Stimulated activated CD4-positive, alpha-beta T cell treated with anti-CD3 and anti-CD28 coated beads, Interleukin-15, amount 100 ng/mL, for 48 hours (primary cell): ENCODE measurements at regions not wholly inside any gene's neighbourhood (a gene's known extent, or its start where the extent isn't known, plus 50 kb on each side); places are given as distances from the start of the nearest gene placed in this dataset.
A peak's percentile ranks its signal among the peaks of the same experiment; 100 is the strongest.

Experiments used
- DNase-seq, 2 donors: peaks; one replicate each; pipeline ENCODE4 v3.0.0-alpha.2; 2020; ENCODE audit warnings: low read depth in 2 of 2

DNA sequence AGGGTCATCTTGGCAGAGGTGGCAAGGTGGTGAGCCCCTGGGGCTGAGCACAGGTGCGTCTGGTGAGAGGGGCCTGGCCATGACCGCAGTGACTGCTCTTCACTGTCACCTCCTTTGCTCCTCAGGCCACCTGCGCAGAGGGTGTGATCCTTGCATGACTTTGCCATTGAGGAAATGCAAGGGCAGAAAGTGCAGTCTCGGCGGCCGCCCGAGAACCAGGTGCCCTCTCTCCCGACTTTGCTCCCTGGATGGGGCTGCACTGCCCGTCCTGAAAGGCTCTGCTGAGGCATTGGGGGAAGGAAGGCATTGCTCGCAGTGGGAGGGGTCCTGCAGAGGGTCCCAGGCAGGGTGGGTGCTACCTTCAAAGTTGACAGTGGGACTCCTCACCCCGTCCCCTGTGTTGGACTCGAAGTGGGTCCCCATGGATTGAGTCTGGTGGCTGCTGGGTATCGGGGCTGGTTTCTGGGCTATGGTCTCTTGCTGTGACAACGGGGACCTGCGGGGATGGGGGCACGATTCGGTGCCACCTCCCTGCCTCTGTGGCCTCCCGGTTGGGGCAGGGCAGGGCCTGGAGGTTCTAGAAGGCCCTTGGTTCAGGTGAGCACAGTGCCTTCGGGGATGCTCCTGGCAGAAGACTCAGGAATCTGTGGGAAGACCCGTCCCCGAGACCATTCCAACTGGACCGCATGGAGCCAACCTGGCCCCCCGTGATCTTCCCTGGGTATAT lies 1239.4 kb downstream of the BRD1 start:
- no peak for DNase-seq

DNA sequence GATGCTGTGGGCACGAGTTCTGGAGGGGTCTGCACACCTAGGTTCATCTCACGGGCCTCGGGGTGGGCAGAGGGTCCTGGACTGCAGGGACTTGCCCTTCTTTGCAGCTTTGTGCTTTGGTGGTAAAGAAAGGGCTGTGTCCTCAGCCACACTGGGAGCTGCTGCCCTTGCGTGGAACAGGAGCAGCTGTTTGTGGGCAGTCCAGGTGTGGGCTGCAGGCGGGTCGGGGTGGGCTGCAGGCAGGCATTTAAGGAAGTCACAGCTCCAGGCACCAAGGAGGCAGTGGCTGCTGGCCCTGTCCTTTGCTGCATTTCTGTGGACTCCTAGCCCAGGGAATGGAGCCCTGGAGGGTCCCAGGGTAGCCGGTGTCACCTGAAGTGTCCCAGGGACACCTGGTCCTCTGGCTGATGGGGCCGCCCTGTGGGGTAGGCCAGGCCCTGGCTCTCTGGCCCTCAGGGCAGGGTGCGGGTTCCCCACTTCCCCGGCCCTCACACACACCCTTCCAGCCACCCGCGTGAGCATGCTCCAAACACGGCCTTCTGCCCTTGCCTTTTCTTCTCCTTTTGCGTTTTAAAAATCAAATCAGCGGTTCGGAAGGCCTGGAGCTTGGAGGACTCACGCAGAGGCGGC lies 1240.3 kb downstream of the BRD1 start:
- DNase-seq = no peak

DNA sequence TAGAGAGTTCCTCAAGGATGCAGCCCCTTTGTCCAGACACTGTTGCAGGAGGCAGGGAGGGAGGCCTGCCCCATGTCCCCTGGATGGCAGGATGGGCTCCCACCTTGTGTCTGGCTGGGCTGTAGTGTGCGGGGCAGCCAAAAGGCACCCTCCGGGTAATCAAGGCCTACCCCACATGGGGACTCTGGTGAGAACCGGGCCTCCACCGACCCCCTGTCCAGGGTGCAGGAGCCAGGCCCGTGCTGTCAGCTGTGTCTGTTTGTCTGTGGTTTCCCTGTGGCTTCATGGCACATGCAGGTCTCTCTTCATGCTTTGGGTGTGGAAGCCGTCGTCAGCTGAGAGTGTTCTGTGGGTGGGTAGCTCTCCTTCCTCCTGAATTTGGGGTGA lies 1240.9 kb downstream of the BRD1 start:
- DNase-seq = no peak

DNA sequence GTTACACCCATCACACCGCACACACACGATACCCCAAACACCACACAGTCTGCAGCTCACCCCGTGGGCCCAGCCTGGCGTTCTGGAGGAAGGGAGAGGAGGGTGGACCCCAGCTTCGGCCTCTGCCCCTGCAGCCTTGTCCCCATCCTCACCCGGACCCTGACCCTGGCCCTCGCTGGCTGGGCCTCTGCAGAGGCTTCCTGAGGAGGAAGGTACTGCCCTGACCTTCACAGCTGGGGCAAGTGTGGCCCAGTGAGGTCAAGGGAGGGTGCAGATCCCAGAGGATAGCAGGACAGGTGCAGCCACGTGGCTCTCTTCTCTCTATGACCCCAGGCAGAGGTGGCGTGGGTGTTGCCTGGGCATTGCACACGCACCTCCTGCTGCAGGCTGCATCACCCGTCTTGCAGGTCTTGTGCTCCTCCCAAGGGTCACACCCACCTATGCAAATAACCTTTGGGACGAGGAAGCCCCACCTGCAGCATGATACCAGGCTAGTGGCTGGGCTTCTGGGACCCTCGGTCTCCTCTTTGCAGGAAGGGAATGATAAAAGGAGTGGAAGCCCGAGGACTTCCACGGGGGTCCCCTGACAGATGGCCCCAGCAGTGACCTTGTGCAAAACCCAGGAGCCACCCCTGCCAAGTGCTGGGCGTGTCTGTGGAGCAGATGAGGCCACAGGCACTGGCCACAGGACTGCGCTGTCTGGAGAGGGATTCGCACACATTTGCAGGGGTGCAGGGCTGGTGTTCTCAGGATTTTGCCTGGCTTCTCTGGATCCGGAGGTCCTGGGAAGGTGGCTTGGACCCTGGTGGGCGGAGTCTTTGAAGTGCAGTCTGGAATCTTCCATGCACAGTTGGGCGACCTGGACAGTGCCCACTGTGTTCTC lies 1241.5 kb downstream of the BRD1 start:
- DNase-seq = no peak

DNA sequence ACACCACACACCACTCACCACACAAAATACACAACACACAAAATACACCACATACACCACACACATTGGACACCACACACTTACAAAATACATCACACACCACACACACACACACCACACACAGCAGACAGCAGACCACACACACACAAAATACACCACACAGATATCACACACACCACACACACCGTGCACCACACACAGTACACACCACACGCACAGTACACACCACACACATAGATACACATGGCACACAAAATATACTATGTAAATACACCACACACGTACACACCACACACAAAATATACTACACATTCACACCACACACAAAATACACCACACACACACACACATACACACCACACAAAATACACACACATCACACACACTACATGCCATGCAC lies 1243.5 kb downstream of the BRD1 start:
- DNase-seq = no peak

DNA sequence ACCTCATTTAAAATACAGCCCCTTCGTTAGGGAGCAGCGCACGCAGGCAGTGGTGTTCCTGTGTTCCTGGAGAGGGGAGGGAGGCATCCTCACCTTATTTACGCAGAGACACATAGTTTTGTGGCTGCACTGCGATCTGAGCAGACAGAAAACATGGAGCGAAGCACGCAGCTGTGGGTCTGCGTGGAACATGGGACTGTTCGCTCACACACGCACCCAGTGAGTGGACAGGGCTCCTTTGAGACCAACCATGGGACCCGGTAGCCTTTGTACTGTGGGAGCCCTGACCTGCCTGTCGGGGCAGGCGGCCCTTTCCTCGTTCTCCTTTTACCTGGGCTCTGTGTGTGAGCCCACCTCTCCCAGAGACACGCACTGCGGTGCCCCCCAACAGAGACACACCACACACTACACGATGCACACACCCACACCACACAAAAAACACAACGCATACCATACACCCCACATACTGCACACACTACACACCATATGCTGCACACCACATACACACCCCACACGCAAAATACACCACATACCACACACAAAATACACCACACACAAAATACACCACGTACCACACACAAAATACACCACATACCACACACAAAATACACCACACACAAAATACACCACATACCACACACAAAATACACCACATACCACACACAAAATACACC lies 1245.7 kb downstream of the BRD1 start:
- no peak for DNase-seq

DNA sequence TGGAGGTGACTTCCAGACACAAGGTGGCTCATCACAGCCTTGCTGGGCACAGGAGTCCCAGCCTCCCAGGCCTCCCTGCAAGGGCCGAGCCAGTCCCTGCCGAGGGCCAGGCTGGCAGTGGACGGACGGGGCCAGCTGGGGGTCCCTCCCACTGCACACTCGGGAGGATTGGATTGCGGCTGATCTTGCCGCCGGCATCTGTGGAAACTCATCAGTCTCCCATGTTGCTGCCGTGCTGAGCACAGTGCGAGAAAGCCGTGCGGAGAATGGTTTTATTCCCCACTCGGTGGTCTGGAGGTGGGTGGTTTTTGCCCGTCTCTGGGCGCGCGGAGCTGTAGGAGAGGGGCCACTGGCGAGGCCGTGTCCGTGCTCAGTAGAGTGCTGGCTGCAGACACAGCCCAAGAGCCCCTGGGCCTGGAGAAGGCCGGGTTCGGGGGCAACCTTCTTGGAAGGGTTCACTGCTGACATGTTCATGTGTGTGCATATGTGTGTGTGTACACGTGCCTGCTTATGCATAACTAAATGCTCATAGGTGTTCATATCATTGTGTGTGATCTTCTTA lies 1246.4 kb downstream of the BRD1 start:
- no peak for DNase-seq

DNA sequence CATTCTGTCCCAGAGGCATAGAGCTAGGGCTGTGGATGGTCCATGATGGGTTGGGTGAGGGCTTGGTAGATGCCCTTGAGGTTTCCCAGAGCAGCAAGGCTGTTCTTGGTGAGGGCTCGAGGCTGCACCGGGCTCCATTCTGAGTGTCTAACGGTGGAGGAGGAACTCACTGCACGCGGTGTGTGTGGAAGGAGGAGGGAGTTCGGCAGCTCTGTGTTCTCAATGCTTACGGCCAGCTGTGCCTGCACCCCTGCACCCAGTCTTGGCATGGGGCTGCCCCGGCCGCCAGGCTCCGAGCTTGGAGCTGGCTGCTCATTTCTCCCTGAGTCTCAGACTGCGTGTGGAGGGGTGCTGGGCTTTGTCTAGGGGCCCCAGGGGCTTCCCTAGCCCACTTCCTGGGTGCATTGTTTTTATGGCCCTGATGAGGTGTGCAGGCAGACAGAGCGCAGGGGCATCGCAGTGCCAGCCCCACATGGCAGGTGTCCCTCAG lies 1247.1 kb downstream of the BRD1 start:
- DNase-seq = no peak

DNA sequence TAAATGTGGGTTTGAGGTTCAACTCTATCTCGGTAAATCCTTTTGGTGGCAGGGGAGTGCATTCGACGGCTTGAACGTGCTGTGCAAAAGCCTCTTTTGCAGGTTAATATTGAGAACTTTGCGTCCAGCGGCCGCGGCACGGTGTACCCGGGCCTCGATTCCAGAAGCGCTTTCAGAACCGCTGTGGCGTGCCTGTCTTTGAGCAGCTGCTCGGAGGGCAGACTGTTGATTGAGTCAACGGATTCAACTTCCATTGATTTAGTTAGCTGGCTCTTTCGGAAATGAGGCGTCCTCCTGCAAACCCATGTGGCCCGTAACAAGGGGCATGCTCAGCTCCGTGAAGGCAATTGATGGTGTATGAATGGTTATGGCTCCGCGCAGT lies 1247.8 kb downstream of the BRD1 start:
- DNase-seq = no peak

DNA sequence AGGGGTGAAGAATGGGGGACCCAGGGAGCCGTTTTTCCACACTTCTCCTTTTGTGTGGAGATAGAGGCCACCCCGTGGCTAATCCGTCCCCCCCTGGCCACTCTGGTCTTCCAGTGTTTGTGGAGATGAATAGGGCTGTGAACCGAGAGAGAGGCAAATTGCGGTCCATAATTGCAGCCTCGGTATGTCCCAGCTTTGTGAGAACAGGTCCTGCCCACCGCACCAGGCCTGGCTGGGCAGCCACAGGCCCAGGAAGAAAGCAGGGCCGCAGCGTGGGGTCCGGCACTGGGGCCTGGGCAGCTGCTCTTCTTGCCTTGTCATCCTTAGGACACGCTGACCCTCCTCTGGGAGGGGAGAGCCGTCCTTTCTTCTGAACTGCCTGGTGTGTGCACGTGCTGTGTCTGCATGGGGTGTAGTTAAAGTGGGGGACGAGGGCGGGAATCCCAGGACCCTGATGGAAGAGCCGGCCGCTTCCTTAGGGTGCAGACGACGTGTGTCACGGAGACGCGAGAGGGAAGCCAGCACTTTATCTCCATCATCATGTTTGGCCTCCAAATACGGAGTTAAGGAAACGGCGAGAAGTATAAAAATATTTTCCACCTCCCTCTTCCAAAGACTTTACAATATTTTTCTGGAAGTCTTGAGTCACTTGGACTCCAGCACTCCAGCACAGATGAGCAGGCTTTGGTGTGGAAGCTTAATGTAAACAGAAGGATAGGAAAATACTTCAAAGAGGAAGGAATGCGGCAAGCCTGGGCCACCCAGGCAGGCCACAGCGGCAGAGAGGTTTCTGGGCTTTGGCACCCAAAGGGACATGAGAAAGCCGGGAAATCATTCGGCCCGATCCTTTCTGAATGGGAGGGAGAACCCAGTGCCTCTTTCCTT lies 1248.4 kb downstream of the BRD1 start:
- DNase-seq = no peak

DNA sequence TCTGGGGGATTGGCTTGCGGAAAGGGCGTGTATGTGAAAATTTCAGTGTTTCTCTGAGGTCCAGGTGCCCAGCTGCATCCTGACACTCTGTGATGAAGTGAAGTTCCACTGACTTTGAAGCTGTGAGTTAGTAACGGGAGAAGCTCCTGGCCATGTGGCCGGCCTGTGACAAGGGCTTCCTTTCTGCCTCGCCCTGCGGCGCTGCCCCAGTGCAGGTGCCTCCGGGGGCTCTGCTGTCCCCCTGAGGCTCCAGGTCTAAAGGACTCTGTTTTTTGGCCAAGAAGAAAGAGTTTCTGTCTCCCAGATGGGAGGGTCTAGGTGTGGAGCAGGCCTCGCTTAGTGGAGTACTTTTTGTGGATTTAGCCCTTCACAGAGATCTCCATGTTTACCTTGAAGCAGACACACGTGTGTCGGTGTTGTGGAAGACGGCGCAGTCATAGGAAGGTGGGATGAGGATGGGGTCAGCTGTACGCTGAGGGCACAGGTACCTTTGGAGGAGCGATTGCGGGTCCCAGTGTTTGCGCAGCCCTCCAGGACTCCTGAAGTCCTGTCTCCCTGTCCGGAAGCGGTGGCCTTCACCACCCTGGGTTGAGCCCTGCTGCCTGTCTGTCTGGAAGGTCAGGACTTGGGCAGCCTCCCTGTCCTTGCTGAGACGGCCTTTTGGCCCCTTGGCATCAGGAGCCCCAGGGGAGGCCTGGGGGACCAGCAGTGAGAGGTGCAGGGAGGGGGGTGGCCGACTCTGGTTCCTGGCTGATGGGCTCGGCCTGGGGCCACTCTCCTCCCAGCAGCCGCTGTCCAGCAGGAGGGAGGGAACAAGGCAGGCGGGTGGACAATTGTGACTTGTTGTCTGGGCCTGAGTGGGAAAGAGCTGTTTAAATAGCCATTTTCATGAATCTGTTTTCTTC lies 1249.3 kb downstream of the BRD1 start:
- no peak for DNase-seq

DNA sequence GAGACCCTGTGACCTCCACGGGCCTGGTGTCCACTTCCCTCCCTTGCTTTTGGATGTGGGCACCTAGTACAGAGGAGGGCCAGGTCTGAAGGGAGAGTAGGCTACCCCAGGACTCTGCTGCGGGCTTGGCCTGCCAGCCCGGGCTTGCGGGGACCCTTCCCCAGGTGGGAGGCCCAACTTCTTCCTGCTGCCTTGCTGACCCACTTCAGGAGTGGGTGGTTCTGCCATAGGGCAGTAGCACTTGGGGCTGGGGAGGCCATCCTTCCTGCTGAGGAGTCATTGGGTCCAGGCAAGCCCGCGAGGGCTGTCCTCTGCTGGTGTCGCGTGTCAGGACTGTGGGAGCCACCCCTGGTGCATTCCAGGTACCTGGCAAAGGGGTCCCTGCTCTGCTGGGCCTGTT lies 1250.0 kb downstream of the BRD1 start:
- no peak for DNase-seq

DNA sequence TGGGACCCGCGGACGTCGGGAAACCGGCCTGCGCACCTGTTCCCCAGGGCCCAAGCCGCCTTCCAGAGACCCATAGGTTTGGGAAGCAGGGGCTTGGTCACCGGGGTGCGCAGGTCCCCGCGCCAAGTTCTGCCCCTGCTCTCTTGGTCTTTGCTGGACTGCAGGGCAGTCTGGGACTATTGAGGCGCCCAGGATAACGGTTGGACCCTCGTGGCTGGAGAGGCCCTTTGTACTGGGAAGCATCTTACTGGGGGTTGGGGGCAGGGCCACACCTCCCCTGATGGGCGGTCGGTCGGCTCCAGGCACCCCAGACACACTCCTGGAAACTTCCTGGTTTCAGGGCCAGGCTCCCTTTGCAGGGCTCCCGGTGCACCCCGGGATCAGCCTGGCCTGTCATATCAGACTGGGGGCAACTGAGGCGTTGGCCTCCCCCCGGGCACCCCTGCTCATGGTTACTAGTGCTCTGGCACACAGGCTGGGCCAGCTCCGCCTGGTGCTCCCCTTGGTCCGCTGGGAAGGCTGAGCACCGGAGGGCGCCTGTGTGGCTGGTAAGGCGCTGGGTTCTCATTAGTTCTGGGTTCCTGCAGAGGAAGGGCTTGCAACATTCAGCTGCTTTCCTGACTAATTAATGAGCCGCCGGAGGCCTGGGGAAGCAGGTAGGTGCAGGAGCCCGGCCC lies 1250.5 kb downstream of the BRD1 start:
- DNase-seq = no peak

DNA sequence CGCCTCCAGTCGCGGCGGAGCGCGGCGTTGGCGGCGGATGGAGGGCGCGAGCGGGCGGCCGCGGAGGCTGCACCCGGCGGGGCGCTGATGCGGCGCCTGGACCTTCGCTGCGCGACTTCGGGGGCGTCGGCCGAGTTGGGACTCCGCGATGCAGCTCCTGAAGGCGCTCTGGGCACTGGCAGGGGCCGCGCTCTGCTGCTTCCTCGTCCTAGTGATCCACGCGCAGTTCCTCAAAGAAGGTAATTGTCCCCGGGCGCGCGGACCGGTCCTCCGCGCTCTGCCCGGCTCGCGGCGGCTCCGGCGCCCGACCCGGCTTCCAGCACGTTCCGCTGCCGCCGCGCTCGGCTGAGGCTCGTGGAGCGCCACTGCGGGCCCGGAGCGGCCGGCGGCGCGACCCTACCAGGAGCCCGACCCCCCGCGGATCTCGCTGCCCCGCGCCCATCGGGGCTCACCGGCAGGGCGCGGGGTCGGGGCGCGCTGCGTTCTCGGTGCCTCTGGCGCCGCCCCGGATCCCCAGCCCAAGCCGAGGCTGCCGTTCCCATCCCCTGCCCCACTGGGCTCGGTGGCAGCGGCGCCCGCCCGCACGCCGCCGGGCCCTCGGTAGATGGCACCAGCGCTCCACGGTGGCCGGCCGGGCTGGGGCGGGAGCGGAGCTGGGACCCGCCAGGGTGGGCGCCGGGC lies 1251.2 kb downstream of the BRD1 start:
- DNase-seq = no peak

DNA sequence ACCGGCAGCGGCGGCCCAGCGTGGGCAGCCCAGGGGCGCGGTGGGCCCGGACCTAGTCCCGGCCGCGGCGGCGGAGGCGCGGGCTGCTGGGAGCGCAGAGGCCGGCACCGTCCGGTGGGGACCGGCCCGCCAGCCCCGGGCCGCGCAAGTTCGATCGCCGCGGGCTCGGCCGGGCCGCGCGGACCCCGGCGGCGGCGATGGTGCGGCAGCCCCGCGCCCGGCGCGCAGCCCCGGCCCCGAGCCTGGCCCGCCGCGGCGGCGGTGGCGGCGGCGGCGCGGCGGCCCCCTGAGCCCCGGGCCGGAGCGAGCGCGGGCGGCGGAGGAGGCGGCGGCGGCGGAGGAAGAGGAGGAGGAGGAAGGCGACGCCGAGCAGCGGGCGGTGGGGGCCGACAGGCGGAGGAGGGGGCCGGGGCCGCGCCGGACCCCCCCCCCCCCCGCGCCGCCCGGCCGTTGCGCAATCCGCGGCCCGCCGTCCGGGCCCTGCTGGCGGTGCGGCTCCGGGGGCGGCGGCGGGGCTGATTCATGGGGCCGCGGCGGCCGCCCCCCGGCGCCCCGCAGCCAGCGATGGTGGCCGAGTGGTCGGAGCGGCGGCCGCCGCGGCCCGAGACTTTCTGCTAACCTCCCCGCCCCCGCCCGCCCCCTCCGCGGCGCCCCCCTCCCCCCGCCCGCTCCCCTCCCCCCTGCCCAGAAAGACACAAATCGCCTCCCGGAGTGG lies 1251.9 kb downstream of the BRD1 start:
- DNase-seq = no peak

DNA sequence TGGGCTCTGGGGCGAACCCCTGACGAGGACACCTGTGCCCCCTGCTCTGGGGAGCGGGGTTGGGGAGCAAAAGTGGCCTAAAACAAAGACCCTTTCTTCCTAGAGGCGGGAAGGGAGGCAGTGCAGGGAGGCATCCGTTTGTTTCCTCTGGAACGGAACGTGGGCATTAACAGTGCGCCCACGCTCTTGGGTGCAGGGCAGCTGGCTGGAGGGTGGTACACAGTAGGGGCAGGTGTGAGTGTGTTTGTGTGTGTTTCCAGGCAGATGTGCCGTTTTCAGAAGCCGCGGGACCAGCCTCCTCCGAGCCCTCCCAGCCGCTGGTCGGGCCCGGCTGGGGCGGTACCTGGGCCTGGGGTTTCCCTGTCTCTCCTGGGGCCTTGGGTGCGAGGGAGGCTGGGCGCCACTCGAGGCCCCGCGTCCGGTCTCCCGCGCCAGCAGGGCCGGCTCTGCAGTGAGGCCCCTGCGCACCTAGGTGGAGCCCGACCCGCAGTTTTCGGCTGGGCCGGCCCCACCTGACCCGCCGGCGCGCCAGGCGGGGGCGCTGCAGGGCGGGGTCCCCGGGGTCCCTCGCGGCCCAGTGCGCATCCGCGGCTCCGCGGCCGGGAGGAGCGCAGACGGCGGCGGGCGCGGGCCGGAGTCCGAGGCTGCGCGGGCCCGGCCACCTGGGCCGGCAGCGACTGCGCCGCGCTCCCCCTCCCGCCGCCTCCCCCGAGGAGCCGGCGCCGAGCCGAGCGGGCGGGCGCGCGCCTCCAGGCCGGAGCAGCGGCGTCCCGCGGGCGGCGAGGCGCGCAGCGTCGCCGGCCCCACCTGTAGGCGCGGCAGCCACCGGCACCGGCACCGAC lies 1252.7 kb downstream of the BRD1 start:
- DNase-seq = peak; percentile 18 to 35

DNA sequence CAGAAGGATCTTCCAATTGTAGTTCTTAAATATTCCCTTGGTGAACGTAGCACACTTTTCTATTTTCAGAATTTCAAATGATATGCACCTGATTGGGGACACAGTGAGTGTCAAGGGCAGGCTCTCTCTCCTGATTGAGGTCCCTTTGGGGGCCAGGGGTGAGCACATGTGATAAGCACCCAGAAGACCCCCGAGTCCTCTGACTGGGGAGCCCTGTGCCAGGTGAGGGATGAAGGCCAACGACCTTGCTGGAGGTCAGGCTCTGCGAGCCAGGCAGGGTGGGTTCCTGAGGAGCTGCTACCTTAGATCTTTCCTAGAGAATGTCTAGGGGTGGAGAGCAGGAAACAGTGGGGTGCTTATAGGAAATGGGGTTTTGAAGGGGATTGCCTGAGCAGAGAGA lies 1253.9 kb downstream of the BRD1 start:
- DNase-seq = no peak
